ENCODE measurements at regions not wholly inside any gene's neighbourhood (a gene's known extent, or its start where the extent isn't known, plus 50 kb on each side); places are given as distances from the start of the nearest gene placed in this dataset.

DNA sequence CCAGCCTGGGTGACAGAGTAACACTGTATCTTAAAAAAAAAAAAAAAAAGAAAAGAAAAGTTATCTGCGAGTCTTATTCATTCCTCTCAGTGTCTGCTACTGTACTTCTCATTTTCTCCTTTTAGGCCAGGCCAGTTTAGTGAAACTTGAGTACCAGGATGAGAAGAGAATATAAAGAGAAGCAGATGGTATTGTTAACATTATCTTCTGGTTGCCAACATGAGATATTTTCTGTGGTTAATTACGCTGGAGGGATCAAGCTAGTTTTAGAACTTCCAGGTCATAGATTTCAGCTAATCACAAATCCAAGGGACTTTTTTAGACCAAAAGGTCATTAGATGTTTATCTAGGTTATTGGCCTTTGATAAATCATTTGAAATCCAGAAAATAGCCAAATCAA is 252.6 kb upstream of the SMIM30 start:
- Histone ChIP-seq H3K4me3 (no peak overlapping the region), H3K36me3 (no peaks in the 10 kb centered on the region), H3K27ac (no peak overlapping the region), H3K9me3 (no peaks in the 10 kb centered on the region), H3K4me1 (no peaks in the 10 kb centered on the region), H3K27me3 (no peaks in the 10 kb centered on the region)
- intact Hi-C loops (cut with DNase I): no loop called here
- TF ChIP-seq, protein P1, sequence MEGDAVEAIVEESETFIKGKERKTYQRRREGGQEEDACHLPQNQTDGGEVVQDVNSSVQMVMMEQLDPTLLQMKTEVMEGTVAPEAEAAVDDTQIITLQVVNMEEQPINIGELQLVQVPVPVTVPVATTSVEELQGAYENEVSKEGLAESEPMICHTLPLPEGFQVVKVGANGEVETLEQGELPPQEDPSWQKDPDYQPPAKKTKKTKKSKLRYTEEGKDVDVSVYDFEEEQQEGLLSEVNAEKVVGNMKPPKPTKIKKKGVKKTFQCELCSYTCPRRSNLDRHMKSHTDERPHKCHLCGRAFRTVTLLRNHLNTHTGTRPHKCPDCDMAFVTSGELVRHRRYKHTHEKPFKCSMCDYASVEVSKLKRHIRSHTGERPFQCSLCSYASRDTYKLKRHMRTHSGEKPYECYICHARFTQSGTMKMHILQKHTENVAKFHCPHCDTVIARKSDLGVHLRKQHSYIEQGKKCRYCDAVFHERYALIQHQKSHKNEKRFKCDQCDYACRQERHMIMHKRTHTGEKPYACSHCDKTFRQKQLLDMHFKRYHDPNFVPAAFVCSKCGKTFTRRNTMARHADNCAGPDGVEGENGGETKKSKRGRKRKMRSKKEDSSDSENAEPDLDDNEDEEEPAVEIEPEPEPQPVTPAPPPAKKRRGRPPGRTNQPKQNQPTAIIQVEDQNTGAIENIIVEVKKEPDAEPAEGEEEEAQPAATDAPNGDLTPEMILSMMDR (IDR thresholded peaks at IDR 0.05): no peak
- 82 to 89% methylated on average over 2 of the region's 2 CpGs for WGBS, 2 donors
- no peak for ATAC-seq
- DNase-seq: no peak

DNA sequence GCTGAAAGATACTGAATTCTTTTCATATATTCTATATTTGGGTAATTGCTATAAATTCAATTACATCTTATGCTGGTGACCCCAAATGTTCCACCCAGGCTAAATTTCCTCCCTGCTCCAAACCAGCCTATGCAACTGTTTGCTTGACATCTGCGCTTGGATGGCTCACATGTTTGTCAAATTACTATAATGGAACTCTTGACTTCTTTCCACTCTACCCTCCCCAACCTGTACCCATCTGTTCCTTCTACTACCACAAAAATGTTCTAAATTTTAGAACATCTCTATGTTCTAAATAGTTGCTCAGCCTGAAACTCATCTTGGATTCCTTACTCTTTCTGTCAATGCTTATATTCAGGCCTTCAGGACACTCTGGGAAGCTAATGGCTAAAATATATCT is 249.9 kb upstream of the SMIM30 start:
- TF ChIP-seq, protein P1 (IDR thresholded peaks at IDR 0.05): no peak
- no peaks in the 10 kb centered on the region for H3K4me1 ChIP-seq
- ATAC-seq (no peak), DNase-seq (no peak)
- 92 to 95% methylated on average over 1 of the region's 1 CpG for WGBS, 2 donors
- no peaks in the 10 kb centered on the region for H3K9me3 ChIP-seq
- intact Hi-C loops (cut with DNase I): no loop called here
- H3K36me3 ChIP-seq: no peaks in the 10 kb centered on the region
- H3K4me3 ChIP-seq: no peak overlapping the region
- no peak overlapping the region for H3K27ac ChIP-seq
- no peaks in the 10 kb centered on the region for H3K27me3 ChIP-seq

DNA sequence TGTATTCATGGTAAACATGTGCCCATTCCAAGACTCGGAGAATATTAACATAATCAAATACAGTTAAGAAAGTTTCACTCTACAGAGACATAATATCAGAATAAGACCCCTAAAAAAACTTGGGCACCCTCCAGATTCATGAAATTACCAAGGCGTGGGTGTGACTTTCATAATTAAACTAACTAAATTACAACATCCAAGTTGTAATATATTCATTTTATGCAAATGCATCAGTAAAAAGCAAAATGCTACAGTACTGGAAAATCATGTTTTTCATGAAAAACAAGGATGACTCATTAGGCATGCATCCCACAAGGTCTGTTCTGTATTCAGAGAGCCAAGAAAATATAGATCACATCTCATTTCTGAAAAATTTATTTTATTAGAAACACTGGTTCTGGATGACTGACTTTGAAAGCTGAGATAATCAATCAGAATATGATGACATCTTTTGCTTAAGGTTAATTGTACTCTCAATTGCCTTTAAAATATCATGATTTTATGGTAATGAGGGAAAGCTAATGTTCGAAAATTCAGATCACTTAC is 248.8 kb upstream of the SMIM30 start:
- H3K9me3 ChIP-seq: no peaks in the 10 kb centered on the region
- H3K36me3 ChIP-seq: no peaks in the 10 kb centered on the region
- no peak overlapping the region for H3K27ac ChIP-seq
- H3K4me1 ChIP-seq: no peaks in the 10 kb centered on the region
- TF ChIP-seq, protein P1 (IDR thresholded peaks at IDR 0.05): no peak
- H3K4me3 ChIP-seq: no peak overlapping the region
- no peaks in the 10 kb centered on the region for H3K27me3 ChIP-seq
- 68 to 79% methylated on average over 3 of the region's 3 CpGs for WGBS, 2 donors
- DNase-seq: no peak
- intact Hi-C loops (cut with DNase I): no loop called here
- ATAC-seq: no peak

DNA sequence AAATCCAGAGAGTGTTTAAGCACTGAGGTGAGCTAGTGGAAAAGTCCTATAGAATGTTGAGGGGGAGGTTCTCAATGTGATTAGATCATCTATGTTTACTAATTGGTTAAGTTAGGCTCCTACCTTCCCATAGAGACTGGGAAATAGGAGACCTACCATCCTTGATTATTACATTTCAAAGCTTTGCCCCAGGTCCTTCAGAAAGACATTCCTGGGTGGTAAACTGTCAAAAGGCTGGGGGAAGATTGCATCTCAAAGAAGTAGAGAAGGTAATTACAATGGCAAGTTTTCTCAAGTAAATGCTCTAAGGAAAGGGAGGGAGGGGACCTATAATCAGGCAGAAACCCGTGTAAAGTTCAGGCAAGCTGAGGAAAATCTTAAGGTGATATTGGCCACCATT is 247.8 kb upstream of the SMIM30 start:
- Histone ChIP-seq H3K4me3 (no peak overlapping the region), H3K27me3 (no peaks in the 10 kb centered on the region), H3K36me3 (no peaks in the 10 kb centered on the region), H3K9me3 (no peaks in the 10 kb centered on the region), H3K4me1 (no peaks in the 10 kb centered on the region), H3K27ac (no peak overlapping the region)
- TF ChIP-seq, protein P1 (IDR thresholded peaks at IDR 0.05): no peak
- intact Hi-C loops (cut with DNase I): no loop called here
- ATAC-seq: no peak
- DNase-seq: no peak
- 13 to 23% methylated on average over 1 of the region's 1 CpG for WGBS, 2 donors
